CD14-positive monocyte (primary cell): ENCODE measurements at regions not wholly inside any gene's neighbourhood (a gene's known extent, or its start where the extent isn't known, plus 50 kb on each side); places are given as distances from the start of the nearest gene placed in this dataset.

Source experiments
- DNase-seq, 3 donors: peaks; one replicate each; pipeline ENCODE4 v3.0.0-alpha.2; 2011 to 2022
- H2AFZ ChIP-seq: 2 replicates; pipeline ENCODE4 v1.6.0; 2012; ENCODE audit warnings: mild to moderate bottlenecking, low read depth, low read length, inconsistent platforms; ENCODE audit not compliant: insufficient read depth, poor library complexity, severe bottlenecking
- H3K27ac ChIP-seq, 2 donors: 1 replicate in 1 of 2; 2 replicates in 1 of 2; pipeline ENCODE4 v1.5.1; 2012 to 2013; ENCODE audit warnings: low read length in 2 of 2, control low read depth in 1 of 2, inconsistent platforms in 1 of 2, low read depth in 1 of 2, mild to moderate bottlenecking in 1 of 2
- H3K27me3 ChIP-seq, 2 donors: one replicate each; pipeline versions ENCODE4 v1.6.0 to v1.6.1; 2011 to 2013; ENCODE audit warnings: low read length in 2 of 2; ENCODE audit not compliant: control insufficient read depth in 2 of 2, insufficient read depth in 2 of 2
- H3K36me3 ChIP-seq, 2 donors: replicated peaks in 1 of 2; 1 replicate in 1 of 2; 2 replicates in 1 of 2; pipeline versions ENCODE4 v1.5.1 to v1.6.1; 2012 to 2013; ENCODE audit warnings: low read length in 2 of 2, control low read depth in 1 of 2, inconsistent platforms in 1 of 2, mild to moderate bottlenecking in 1 of 2; ENCODE audit not compliant: insufficient read depth in 2 of 2, control insufficient read depth in 1 of 2
- H3K4me1 ChIP-seq, 2 donors: 1 replicate in 1 of 2; 2 replicates in 1 of 2; pipeline versions ENCODE4 v1.5.1 to v1.6.1; 2012 to 2013; ENCODE audit warnings: low read length in 2 of 2, control low read depth in 1 of 2, inconsistent platforms in 1 of 2, mild to moderate bottlenecking in 1 of 2, moderate library complexity in 1 of 2; ENCODE audit not compliant: insufficient read depth in 2 of 2, control insufficient read depth in 1 of 2
- H3K4me2 ChIP-seq: replicated peaks from 2 replicates; pipeline ENCODE3; 2012; ENCODE audit warnings: low read length, moderate library complexity, mild to moderate bottlenecking; ENCODE audit not compliant: poor library complexity, severe bottlenecking; ENCODE audit errors: extremely low read depth
- H3K4me3 ChIP-seq, 3 experiments: fragments of 200-600 bp in 1 of 3; sonication (generic) in 1 of 3; replicated peaks in 1 of 3; 1 replicate in 2 of 3; 2 replicates in 1 of 3; pipeline ENCODE4 v1.5.1; 2011 to 2013; ENCODE audit warnings: low read length in 3 of 3, mild to moderate bottlenecking in 3 of 3, control low read depth in 2 of 3, low read depth in 2 of 3, inconsistent platforms in 1 of 3, moderate library complexity in 1 of 3
- H3K79me2 ChIP-seq: 2 replicates; pipeline ENCODE4 v1.6.0; 2012; ENCODE audit warnings: mild to moderate bottlenecking, control low read depth, inconsistent platforms, low read length, moderate library complexity; ENCODE audit not compliant: insufficient read depth
- H3K9ac ChIP-seq: 2 replicates; pipeline ENCODE4 v1.6.0; 2017; ENCODE audit warnings: low read length, mild to moderate bottlenecking; ENCODE audit not compliant: insufficient read depth, poor library complexity, severe bottlenecking
- H3K9me3 ChIP-seq, 2 donors: replicated peaks in 1 of 2; 1 replicate in 1 of 2; 2 replicates in 1 of 2; pipeline versions ENCODE4 v1.5.1 to v1.6.1; 2012 to 2013; ENCODE audit warnings: low read length in 2 of 2, control low read depth in 1 of 2; ENCODE audit not compliant: control insufficient read depth in 1 of 2, insufficient read depth in 1 of 2
- H4K20me1 ChIP-seq: 2 replicates; pipeline ENCODE4 v1.6.0; 2012; ENCODE audit warnings: mild to moderate bottlenecking, low read length, control low read depth, moderate library complexity; ENCODE audit not compliant: insufficient read depth
- H3K27ac Mint-ChIP-seq, 7 donors: one replicate each; pipeline ENCODE4 v1.8.0; 2020; ENCODE audit warnings: mild to moderate bottlenecking in 7 of 7, mixed read lengths in 7 of 7, moderate library complexity in 6 of 7, inconsistent platforms in 2 of 7
- H3K27me3 Mint-ChIP-seq, 3 donors: one replicate each; pipeline ENCODE4 v1.8.0; 2021 to 2022; ENCODE audit warnings: low read depth in 3 of 3, mild to moderate bottlenecking in 3 of 3, mixed read lengths in 3 of 3, moderate library complexity in 3 of 3, inconsistent platforms in 1 of 3
- H3K36me3 Mint-ChIP-seq, 2 donors: one replicate each; pipeline ENCODE4 v1.8.0; 2020; ENCODE audit warnings: mixed read lengths in 2 of 2, inconsistent platforms in 1 of 2, mild to moderate bottlenecking in 1 of 2
- H3K4me1 Mint-ChIP-seq: one replicate; pipeline ENCODE4 v1.8.0; 2020; ENCODE audit warnings: mild to moderate bottlenecking, mixed read lengths
- H3K4me3 Mint-ChIP-seq, 2 donors: one replicate each; pipeline ENCODE4 v1.8.0; 2020; ENCODE audit warnings: mild to moderate bottlenecking in 2 of 2, mixed read lengths in 2 of 2, moderate library complexity in 1 of 2
- H3K9me3 Mint-ChIP-seq, 7 donors: one replicate each; pipeline ENCODE4 v1.8.0; 2020 to 2022; ENCODE audit warnings: mixed read lengths in 7 of 7, mild to moderate bottlenecking in 6 of 7, moderate library complexity in 6 of 7, inconsistent platforms in 2 of 7
- WGBS: methylation state at CpG from one replicate; pipeline ENCODE4 v1.1.5; 2013; ENCODE audit warnings: missing lambda C conversion rate; ENCODE audit not compliant: insufficient coverage; 5-methylcytosine and 5-hydroxymethylcytosine counted together
- intact Hi-C, 2 donors: fragments of 100-400 bp; cut with micrococcal nuclease; formaldehyde crosslinking; loops; one replicate each; pipeline versions ENCODE4 v1.15.0 to v1.15.1; 2023
- TF ChIP-seq, protein P1 (sequence below): fragments of 200-600 bp; IDR thresholded peaks from one replicate; pipeline ENCODE4 v1.8.0; 2022; ENCODE audit warnings: antibody characterized with exemption, mild to moderate bottlenecking

DNA sequence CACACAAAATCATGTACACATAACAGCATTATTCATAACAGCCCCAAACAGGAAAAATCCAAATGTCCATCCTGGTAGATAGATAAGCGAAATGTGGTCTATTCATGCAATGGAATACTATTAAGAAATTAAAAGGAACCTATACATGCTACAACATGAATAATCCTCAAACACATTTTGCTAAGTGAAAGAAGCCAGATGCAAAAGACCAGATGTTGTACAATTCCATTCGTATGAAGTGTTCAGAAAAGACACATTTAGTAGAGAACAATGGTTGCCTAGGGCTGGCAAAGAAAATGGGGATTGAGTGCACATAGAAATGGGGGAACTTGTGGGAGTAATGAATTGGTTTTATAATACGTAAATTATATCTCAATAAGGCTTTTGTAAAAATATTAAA is 182.3 kb downstream of the EBLN2 start:
- no peaks in the 10 kb centered on the region for H3K79me2 ChIP-seq
- no peak overlapping the region for H3K4me2 ChIP-seq
- intact Hi-C loops, result no loop called here
- DNase-seq, result no peak
- Mint-ChIP-seq H3K4me3 (no peak overlapping the region), H3K27ac (no peak overlapping the region), H3K27me3 (peaks cover 0 to 11% (median 0%) of the 10 kb centered on the region in 3 donors), H3K4me1 (peaks cover 6% of the 10 kb centered on the region), H3K36me3 (no peaks in the 10 kb centered on the region), H3K9me3 (peaks cover 0 to 11% (median 1%) of the 10 kb centered on the region in 7 donors)
- H3K9ac ChIP-seq, result no peak overlapping the region
- TF ChIP-seq, protein P1, sequence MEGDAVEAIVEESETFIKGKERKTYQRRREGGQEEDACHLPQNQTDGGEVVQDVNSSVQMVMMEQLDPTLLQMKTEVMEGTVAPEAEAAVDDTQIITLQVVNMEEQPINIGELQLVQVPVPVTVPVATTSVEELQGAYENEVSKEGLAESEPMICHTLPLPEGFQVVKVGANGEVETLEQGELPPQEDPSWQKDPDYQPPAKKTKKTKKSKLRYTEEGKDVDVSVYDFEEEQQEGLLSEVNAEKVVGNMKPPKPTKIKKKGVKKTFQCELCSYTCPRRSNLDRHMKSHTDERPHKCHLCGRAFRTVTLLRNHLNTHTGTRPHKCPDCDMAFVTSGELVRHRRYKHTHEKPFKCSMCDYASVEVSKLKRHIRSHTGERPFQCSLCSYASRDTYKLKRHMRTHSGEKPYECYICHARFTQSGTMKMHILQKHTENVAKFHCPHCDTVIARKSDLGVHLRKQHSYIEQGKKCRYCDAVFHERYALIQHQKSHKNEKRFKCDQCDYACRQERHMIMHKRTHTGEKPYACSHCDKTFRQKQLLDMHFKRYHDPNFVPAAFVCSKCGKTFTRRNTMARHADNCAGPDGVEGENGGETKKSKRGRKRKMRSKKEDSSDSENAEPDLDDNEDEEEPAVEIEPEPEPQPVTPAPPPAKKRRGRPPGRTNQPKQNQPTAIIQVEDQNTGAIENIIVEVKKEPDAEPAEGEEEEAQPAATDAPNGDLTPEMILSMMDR, result no peak
- H3K4me1 ChIP-seq, result peaks cover 0 to 3% of the 10 kb centered on the region in 2 donors
- H4K20me1 ChIP-seq, result no peaks in the 10 kb centered on the region
- H2AFZ ChIP-seq, result no peak overlapping the region
- no peak overlapping the region for H3K4me3 ChIP-seq
- WGBS, result 100% methylated on average over 1 of the region's 3 CpGs
- no peak overlapping the region for H3K27ac ChIP-seq
- no peaks in the 10 kb centered on the region for H3K27me3 ChIP-seq
- no peaks in the 10 kb centered on the region for H3K9me3 ChIP-seq
- H3K36me3 ChIP-seq, result no peaks in the 10 kb centered on the region

DNA sequence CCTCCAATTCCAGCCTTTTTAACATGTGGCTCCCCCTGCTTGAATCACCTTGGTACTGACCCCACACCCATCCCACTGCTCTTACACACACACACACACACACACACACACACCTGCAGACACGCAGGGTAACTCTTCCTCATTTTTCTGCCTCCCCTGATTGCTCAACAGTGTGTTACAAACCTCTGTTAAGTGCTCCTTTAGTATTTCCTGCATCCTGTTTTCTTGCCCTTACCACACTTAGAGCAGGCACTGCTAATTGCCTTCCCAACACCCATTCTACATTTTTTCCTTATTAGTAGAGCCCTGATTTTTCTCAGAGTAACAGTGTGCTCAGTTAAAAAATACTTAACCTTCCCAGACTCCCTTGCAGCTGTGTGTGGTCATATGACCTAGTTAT is 184.0 kb downstream of the EBLN2 start:
- Histone ChIP-seq H3K4me3 (no peak overlapping the region), H3K9ac (no peak overlapping the region), H3K27ac (no peak overlapping the region), H2AFZ (no peak overlapping the region), H3K27me3 (peaks cover 0 to 2% of the 10 kb centered on the region in 2 donors), H3K36me3 (no peaks in the 10 kb centered on the region), H4K20me1 (no peaks in the 10 kb centered on the region), H3K4me1 (peaks cover 0 to 3% of the 10 kb centered on the region in 2 donors), H3K9me3 (no peaks in the 10 kb centered on the region), H3K4me2 (no peak overlapping the region), H3K79me2 (no peaks in the 10 kb centered on the region)
- TF ChIP-seq, protein P1, result no peak
- H3K27ac Mint-ChIP-seq, result no peak overlapping the region
- H3K4me1 Mint-ChIP-seq, result peaks cover 6% of the 10 kb centered on the region
- 11% methylated on average over 1 of the region's 1 CpG for WGBS
- peaks cover 0 to 10% (median 0%) of the 10 kb centered on the region in 3 donors for H3K27me3 Mint-ChIP-seq
- intact Hi-C loops, result no loop called here
- H3K4me3 Mint-ChIP-seq, result no peak overlapping the region
- peaks cover 0 to 11% (median 1%) of the 10 kb centered on the region in 7 donors for H3K9me3 Mint-ChIP-seq
- no peaks in the 10 kb centered on the region for H3K36me3 Mint-ChIP-seq
- no peak for DNase-seq
